ENCODE measurements at regions not wholly inside any gene's neighbourhood (a gene's known extent, or its start where the extent isn't known, plus 50 kb on each side); places are given as distances from the start of the nearest gene placed in this dataset.
"Not testable (repeated sequence)": the region's sequence is repeated elsewhere in the genome, so short reads cannot be mapped to it uniquely, and the experiment has no call there.

DNA sequence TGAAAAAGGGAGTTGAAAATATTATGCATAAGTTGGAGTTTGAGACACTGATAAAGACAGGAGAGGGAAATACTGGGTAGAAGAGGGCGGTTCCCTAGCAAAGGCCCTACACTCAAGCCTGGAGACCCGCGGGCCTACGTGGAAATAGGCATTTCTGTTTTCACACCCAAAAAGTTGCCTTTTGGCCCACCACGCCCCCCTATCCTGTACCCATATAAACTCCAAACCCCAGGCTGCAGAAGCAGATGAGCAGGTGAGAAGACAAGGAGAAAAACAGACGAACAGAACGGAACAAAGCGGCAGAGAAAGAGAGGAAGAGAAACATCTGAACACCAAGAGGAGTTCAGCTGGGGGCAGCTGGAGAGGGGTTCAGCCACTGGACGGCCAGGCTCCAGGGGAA lies 177.9 kb downstream of the GALC start:
- DNase-seq: no peak

DNA sequence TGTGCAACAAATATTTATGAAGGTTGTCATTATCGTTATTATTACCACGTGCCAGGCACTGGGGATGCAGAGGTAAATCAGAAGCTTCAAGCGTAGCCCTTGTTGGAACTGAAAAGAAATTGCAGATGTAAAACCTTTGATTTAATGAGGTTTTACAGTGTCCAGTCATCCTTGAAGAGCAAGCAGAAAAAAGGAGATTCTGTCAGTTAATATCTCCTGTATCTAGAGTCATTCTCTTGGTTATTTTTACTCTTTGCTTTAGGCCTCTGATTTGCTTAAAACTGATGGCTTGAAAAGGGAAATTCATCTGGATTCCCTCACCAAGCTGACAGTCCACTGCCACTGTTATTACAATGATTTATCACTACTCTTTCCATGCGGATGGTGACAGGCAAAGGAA lies 179.3 kb downstream of the GALC start:
- no peak for DNase-seq

GRCh38 chr14:87813211-87813610 lies 179.8 kb downstream of the GALC start:
- DNase-seq: no peak

DNA sequence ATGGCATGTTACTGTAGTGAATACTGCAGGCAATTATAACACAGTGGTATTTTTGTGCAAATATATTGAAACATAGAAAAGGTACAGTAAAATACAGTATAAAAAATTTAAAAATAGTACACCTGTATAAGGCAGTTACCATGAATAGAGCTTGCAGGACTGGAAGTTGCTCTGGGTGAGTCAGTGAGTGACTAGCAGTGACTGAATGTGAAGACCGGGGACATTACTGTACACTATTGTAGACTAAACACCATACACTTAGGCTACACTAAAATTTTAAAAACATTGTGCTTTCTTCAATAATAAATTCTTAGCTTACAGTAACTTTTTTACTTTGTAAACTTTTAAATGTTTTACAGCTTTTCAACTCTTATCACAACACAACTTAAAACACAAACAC lies 181.7 kb downstream of the GALC start:
- DNase-seq: no peak

- no peak for DNase-seq
These were observed 182.3 kb downstream of the GALC start for GRCh38 chr14:87810711-87811110.

DNA sequence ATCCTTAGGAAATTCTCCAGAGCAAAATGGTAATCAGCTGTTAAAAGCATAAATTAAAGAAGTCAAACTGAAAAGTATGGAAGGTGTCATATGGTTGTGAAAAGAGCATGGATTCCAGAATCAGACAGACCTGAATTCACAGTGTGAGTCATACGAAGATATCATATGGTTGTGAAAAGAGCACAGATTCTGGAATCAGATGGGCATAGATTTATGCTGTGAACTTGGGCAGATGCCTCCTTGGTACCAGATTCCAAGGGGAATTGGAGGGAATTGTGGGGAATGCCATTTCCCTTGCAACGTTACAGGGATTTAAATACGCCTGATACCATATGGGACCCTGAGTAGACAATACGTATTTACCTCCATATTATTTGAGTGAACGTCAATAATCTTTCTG lies 183.7 kb downstream of the GALC start:
- DNase-seq: no peak

DNA sequence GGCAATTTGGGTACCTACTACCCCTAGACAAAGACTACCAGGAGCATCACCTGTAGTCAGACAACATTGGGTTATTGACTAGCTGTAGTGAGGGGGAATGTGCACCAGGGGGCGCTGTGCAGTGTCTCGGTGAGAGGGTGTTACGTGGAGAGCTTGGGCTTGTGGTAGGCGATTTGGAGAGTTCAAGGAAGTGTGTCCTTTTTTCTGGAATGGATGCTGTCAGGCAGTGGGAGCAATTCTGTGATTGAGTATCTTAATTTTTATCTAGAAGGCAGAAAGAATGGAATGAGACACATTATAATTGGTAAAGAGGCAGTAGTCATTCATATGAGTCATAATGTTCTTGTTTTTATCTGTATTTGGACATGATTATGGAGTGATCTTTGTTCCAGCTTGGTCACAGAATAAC lies 187.7 kb downstream of the GALC start:
- no peak for DNase-seq

DNA sequence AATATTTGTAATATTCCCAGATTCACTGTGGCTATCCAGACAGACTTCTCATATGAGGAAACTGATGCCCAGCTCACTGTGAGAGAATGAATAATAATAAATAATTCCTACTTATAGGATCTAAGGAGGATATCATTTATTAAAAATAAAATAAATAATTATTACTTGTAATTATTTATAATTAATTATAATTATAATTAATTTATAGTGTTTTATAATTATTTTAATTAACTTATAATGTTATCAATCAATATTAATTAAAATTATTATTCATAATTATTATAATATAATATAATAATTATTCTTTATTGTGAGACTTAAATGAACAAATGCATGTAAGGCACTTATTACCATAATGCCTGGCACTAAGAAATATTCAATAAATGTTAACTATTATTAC lies 192.8 kb downstream of the GALC start:
- no peak for DNase-seq

DNA sequence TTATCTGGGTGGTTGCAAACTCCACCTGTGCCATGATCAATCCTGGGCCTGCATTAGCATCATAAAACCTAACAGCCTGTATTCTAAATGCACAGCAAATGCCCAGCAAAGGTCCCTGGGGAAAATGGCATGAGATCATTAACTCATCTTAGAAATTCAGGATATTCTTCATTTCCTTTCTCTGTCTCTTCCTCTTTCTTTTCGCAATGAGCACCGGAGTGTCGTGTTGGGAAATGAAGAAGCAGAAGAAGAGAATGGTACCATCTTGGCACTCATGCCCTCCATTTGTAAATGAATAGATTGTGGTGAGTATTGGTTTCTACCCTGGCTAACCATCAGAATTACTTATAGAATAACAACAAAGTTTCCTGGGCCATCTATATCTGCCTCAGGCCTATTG lies 193.6 kb downstream of the GALC start:
- DNase-seq: no peak

GRCh38 chr14:87797001-87797400 lies 196.0 kb downstream of the GALC start:
- no peak for DNase-seq

DNA sequence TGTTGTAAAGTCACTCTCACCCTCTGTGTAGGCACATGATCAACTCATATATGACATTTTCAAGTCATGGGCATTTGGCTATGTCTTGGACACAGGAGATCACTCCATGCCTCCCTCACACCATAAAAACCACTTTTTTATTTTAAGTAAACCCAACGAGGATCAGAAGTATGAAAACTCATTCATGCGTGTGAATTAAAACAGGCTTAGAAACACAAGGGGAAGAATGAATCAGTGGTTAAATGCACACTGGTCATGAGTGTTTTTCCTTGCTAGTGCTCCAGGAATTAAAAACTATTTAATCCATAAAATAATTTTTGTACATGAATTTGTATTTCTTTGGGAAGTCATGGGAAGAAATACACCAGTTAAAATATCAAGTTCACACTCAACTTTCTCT lies 198.4 kb downstream of the GALC start:
- no peak for DNase-seq

DNA sequence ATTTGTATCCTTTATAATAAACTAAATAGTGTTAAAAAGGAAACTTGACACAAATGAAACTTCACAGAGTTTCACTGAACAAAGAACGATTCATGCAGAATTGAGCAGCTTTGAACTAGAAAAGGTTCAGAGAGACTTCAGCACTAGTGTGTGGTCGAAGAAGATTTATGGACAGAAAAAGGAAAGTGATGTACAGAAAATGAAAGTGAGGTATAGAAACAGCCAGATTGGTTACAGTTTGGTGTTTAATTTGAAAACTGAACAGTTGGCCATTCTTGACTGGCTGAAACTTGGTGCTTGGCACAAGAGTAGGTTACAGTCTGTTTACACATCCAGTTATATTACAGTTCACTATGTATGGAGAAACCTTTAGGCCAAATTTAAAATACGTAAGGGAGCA lies 207.1 kb downstream of the GALC start:
- DNase-seq: no peak

GRCh38 chr14:87784386-87784785 lies 208.6 kb downstream of the GALC start:
- DNase-seq: no peak

DNA sequence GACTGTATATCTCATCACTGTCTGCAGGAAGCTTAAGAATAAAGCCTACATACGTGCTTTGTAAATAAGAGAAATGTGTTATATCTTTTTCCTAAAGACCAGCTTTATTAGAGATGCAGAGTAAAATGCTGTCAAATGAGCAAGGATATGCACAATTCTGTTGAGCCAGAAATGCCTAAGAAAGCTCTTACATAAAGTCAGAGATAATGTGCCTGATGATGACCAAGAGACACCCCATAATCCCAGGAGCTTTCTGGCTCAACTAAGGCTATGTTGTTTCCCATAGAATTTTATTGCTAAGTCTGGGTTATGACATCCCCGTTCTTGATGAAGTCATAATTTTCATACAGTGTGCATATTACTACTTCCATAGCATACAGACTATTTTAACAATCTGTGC lies 209.9 kb downstream of the GALC start:
- no peak for DNase-seq

DNA sequence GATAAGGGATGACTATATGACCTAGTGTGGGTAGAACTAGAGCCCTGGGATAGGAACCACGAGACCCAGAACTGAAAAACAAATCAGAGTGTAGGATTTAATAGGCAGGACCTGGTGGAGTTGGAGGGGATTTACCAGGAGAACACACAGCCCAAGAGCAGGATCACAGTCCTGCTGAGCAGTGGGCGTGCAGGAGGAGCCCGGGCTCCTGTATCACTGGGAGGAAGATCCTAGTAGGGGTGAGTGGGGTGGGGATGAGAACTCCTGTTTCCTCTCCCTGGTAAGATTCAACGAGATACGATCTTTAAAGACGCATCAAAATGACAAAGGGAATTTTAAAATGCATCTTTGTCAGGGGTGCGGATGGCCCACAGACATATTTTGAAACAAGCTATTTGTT lies 220.1 kb downstream of the GALC start:
- DNase-seq: no peak

DNA sequence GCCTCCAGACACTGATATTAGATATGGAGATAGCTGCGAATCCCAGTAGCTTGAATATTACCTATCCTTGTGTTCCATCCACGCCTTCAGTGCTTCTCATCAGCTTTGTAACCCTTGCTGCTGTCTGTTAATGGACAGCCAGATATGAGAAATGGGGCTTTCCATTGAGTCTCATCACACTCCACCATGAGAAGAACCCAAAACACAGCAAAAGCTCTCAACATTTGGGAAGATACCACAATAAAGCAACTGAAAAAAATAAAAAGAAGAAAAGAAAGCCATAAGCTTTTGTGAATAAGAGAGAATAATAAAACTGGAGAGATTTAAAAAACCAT lies 225.4 kb downstream of the GALC start:
- no peak for DNase-seq

- DNase-seq: no peak
These were observed 234.1 kb downstream of the GALC start for GRCh38 chr14:87758876-87759275.

GRCh38 chr14:87756661-87757060 lies 236.3 kb downstream of the GALC start:
- no peak for DNase-seq

GRCh38 chr14:87754520-87755223 lies 238.3 kb downstream of the GALC start:
- no peak for DNase-seq

- DNase-seq: peak; percentile 10
These were observed 244.4 kb downstream of the GALC start for GRCh38 chr14:87748558-87748957.

DNA sequence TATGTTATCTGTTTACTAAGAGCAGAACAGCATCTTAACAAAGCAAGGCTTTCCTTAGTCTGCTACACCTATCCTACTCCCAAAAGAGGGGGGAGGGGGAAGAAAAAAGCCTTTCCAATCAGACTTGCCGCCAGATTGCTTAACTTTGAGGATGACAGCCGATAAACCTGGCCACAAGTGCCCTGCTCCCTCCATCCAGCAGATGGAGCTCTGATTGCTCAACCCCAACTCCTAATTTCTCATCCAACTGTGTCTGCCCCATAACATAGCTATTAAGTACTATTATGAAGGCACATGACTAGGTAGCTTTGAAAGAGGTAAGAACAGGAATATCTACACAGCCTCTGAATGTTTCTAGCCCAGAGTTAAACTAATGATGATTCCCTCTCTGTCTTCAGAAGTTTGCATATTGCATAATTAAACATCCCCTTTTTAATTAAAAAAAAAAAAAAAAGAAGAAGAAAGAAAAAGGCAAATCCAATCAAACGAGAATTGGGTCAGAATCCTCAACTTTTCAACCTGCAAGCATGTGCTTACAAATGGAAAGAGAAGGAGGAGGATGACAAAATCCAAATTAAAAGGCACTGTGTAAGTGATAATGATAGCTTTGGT lies 247.4 kb downstream of the GALC start:
- no peak for DNase-seq

- DNase-seq: not testable (repeated sequence)
These were observed 258.2 kb downstream of the GALC start for GRCh38 chr14:87734577-87735360.

DNA sequence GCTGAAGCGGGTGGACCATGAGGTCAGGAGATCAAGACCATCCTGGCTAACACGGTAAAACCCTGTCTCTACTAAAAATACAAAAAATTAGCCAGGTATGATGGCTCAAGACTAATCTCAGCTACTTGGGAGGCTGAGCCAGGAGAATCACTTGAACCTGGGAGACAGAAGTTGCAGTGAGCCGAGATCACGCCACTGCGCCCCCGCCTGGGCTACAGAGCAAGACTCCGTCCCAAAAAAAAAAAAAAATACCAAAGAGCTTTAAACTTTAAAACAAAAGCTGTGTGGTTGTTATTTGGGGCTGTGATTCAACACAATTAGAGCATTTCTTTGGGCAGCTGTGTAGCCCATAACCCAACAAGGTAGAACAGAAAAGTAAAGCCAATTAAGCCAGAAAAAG lies 259.9 kb downstream of the GALC start:
- not testable (repeated sequence) for DNase-seq
